GM12872 (cell line): ENCODE measurements at regions not wholly inside any gene's neighbourhood (a gene's known extent, or its start where the extent isn't known, plus 50 kb on each side); places are given as distances from the start of the nearest gene placed in this dataset.

Experiments used
- TF ChIP-seq, protein P1 (sequence below): IDR thresholded peaks from 3 replicates; pipeline ENCODE4 v1.5.1; 2011; ENCODE audit warnings: low read depth, mild to moderate bottlenecking, low read length, moderate library complexity; ENCODE audit not compliant: insufficient read depth

DNA sequence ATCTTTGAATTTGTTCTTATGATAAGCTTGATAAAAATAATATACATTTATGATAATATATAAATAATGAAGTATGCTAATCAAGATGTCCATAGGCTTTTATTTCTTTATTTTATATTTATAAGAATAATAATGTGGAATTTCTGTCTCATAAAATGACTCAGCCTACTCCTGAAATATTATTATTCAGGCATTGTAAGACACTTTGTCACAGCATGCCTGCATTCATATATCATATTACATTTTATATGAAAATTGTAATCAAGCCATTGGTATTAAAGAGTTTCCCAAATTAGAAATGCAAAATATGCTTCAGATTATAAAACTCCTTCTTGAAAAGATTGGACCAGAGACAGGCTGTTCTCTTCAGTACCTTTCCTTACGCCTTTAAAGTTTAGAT lies 1303.7 kb upstream of the CADM2 start:
- TF ChIP-seq, protein P1, sequence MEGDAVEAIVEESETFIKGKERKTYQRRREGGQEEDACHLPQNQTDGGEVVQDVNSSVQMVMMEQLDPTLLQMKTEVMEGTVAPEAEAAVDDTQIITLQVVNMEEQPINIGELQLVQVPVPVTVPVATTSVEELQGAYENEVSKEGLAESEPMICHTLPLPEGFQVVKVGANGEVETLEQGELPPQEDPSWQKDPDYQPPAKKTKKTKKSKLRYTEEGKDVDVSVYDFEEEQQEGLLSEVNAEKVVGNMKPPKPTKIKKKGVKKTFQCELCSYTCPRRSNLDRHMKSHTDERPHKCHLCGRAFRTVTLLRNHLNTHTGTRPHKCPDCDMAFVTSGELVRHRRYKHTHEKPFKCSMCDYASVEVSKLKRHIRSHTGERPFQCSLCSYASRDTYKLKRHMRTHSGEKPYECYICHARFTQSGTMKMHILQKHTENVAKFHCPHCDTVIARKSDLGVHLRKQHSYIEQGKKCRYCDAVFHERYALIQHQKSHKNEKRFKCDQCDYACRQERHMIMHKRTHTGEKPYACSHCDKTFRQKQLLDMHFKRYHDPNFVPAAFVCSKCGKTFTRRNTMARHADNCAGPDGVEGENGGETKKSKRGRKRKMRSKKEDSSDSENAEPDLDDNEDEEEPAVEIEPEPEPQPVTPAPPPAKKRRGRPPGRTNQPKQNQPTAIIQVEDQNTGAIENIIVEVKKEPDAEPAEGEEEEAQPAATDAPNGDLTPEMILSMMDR = no peak

DNA sequence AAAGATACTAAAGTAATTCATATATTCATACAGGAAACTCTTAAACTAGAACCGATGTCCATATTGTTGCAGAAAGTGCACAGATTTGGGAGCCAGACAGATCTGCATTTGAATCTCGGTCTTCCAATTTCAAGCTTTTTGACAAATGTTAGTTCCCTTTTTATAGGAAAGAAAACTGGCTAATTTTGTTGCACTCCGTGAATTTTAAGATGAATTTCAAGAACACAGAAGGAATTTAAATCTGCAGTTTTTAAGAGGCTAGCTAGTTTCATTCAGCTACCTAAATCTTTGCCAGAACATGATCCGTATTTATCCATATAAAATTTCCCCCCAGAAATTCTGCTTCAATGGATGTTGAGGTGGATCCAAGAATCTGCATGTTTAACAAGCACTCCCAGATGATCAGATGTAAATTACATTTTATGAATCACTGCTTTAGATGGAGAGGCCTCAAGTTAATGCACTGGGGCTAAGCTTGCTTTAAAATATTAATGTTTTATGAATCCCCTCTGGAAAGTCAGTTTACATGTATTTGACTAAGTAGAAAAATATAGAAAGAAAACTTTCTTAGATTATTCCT lies 1296.3 kb upstream of the CADM2 start:
- TF ChIP-seq, protein P1 = no peak

DNA sequence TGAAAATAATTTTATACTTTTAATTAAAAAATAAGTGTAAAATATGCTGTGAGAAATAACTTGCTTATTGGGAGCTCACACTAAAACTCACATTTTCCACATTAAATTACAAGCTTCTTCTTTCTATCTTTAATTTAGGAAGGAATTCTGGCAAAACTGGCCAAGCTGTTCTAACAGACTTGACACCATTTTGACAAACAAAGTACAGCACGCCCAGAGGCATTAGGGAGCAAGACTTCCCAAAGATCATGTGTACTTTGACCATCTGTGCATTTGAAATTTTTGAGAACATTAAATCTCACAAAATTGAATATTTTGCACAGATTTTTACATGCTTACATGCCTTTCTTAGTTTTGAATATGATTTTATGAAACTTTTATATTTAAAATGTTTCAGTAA lies 1288.4 kb upstream of the CADM2 start:
- TF ChIP-seq, protein P1 = no peak

DNA sequence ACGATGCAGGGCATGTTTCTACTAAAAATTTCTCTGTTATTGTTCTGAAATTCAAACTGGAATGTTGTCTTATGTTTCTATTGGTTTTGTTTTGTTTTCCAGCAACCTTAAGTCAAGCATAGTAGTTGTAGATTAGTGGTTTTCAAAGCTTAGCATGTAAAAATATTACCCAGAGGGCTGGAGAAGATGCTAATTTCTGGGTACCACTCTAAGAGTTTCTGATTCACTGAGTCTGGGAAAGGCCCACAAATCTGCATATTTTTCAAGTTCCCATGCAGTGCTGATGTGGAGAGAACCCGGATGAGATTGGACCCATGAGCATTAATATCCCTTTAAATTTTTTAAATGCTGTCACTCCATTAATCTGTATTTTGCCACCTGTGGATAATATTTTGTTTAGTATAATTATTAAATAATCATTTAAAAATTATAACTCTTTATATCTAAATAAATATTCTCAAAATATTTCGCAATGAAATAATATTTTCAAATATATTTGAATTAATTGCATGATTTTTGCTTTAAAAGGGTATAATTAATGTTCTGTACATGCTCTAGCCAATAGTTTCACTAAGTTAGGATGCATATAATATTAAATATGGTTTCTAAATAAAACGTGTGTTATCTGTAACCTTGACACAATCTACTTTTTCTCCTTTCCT lies 1274.7 kb upstream of the CADM2 start:
- TF ChIP-seq, protein P1 = no peak

DNA sequence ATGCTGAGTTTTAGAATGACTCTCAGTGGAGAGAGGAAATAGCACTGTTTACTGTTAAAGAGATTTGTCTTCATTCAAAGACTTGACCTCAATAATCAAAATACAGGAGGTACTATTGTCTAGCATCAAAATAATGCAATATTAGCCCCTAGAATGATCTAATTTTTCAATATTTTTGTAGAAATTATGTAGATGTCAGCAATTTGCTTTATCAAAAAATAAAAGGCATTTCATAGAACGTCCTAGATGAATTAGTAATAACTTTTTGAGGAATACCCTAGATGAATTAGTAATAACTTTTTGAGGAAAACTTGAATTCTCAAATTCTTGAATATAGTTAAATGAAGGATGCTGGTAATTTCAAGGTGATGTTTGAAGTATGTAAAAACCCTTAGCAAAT lies 1252.1 kb upstream of the CADM2 start:
- TF ChIP-seq, protein P1 = no peak

DNA sequence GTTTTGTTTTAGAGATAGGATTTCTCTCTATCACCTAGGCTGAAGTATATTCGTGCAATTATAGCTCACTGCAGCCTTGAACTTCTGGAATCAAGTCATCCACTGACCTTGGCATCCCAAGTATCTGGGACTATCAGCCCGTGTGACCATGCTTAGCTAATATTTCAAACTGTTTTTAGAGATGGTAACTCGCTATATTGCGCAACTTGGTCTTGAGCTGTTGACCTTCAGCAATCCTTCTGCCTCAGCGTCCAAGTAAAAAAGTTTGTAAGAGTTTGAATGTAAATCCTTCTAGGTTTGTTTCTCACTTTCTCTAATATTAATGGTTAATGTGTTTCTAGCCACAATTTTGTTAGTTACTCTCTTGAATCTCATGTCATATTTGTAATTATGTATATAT lies 1243.5 kb upstream of the CADM2 start:
- TF ChIP-seq, protein P1 = no peak

DNA sequence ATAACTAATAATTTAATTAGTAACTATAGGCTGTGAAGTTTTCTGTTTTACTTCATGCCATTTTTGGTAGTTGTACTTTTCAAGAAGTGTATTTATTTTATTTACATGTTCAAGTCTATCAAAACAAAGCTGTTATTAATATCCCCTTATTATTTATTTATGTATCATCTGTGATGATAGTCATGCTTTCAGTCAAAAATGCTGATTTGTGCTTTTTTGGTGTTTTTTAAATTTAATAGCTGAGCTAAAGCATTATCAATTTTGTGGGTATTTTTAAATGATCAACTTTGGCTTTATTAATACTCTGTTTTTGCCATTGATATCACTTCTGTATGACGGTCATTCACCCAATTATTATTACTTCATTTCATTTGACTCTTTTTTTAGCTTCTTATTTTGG lies 1229.2 kb upstream of the CADM2 start:
- TF ChIP-seq, protein P1 = no peak
